K562 (cell line): ENCODE measurements at regions not wholly inside any gene's neighbourhood (a gene's known extent, or its start where the extent isn't known, plus 50 kb on each side); places are given as distances from the start of the nearest gene placed in this dataset.

Experiments used
- ARID2 ChIP-seq: fragments of 450-650 bp; IDR thresholded peaks from 2 replicates; pipeline ENCODE4 v1.6.1; 2017; ENCODE audit warnings: antibody characterized with exemption, mild to moderate bottlenecking
- POLR2A ChIP-seq: fragments of 450-650 bp; conservative IDR thresholded peaks from 2 replicates; pipeline ENCODE4 v1.6.1; 2016
- SLC30A9 ChIP-seq: fragments of 250-450 bp; sonication (Bioruptor Pico); IDR thresholded peaks from 2 replicates; pipeline ENCODE4 v1.8.0; 2022; ENCODE audit warnings: mild to moderate bottlenecking, moderate library complexity
- TF ChIP-seq, protein P1 (sequence below), 3 experiments: IDR thresholded peaks in 2 of 3; conservative IDR thresholded peaks in 1 of 3; 2 replicates each; pipeline ENCODE4 v1.5.1; 2011 to 2012; ENCODE audit warnings: low read length in 3 of 3, mild to moderate bottlenecking in 3 of 3, control low read depth in 2 of 3, improper control_type of control experiment in 1 of 3, inconsistent platforms in 1 of 3, low read depth in 1 of 3, mixed read lengths in 1 of 3, moderate library complexity in 1 of 3; ENCODE audit not compliant: insufficient read depth in 2 of 3

DNA sequence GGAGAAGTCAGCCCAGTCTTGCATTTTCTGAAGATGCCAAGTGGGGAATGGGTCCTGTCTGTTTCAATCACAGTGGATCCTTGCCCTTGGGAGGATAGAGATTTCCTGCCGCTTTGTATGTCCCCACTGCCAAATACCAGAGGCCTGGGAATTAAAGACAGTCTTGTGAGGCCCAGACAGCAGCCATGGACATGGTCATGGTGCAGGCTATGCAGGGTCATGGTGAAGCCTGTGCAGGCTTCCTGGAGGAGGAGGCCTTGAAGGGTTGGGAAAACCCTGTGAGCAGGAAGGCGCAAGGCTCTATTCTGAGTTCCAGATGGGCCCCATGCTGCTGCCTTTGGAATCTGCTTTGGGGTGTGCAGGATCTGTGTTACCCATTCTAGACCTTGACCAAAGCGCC lies 57.3 kb upstream of the PITX1 start:
- TF ChIP-seq, protein P1, sequence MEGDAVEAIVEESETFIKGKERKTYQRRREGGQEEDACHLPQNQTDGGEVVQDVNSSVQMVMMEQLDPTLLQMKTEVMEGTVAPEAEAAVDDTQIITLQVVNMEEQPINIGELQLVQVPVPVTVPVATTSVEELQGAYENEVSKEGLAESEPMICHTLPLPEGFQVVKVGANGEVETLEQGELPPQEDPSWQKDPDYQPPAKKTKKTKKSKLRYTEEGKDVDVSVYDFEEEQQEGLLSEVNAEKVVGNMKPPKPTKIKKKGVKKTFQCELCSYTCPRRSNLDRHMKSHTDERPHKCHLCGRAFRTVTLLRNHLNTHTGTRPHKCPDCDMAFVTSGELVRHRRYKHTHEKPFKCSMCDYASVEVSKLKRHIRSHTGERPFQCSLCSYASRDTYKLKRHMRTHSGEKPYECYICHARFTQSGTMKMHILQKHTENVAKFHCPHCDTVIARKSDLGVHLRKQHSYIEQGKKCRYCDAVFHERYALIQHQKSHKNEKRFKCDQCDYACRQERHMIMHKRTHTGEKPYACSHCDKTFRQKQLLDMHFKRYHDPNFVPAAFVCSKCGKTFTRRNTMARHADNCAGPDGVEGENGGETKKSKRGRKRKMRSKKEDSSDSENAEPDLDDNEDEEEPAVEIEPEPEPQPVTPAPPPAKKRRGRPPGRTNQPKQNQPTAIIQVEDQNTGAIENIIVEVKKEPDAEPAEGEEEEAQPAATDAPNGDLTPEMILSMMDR (IDR thresholded peaks at IDR 0.05 in 2 of 3, conservative IDR thresholded peaks at IDR 0.05 in 1 of 3; ENCODE audit: insufficient read depth in 2 of 3, low read depth in 1 of 3, low read length in 3 of 3) = no peak
- no peak for TF ChIP-seq ARID2
- no peak for TF ChIP-seq POLR2A
- TF ChIP-seq SLC30A9 (CRISPR knock-in tag) = no peak
